SJSA1 (cell line): ENCODE measurements at regions not wholly inside any gene's neighbourhood (a gene's known extent, or its start where the extent isn't known, plus 50 kb on each side); places are given as distances from the start of the nearest gene placed in this dataset.

Experiments
- DNase-seq, 2 experiments: peaks; one replicate each; pipeline ENCODE4 v3.0.0-alpha.2; 2015 to 2020; ENCODE audit warnings: low spot score in 2 of 2, low read depth in 1 of 2
- H3K27ac ChIP-seq: fragments of 250-450 bp; sonication (Bioruptor Pico); 2 replicates; pipeline ENCODE4 v1.5.1; 2020; ENCODE audit warnings: mild to moderate bottlenecking, moderate library complexity
- H3K27me3 ChIP-seq: fragments of 250-450 bp; sonication (Bioruptor Pico); replicated peaks from 2 replicates; pipeline ENCODE4 v1.5.1; 2020; ENCODE audit warnings: mild to moderate bottlenecking, moderate library complexity
- H3K36me3 ChIP-seq: fragments of 250-450 bp; sonication (Bioruptor Pico); 2 replicates; pipeline ENCODE4 v1.5.1; 2020; ENCODE audit warnings: mild to moderate bottlenecking
- H3K4me1 ChIP-seq: fragments of 250-450 bp; sonication (Bioruptor Pico); replicated peaks from 2 replicates; pipeline ENCODE4 v1.6.1; 2021; ENCODE audit warnings: mild to moderate bottlenecking
- H3K4me3 ChIP-seq: fragments of 250-450 bp; sonication (Bioruptor Pico); 2 replicates; pipeline ENCODE4 v1.5.1; 2020; ENCODE audit warnings: mild to moderate bottlenecking
- H3K9me3 ChIP-seq: fragments of 250-450 bp; sonication (Bioruptor Pico); replicated peaks from 2 replicates; pipeline ENCODE4 v1.5.1; 2020; ENCODE audit warnings: mild to moderate bottlenecking

- no peak overlapping the region for H3K4me3 ChIP-seq
- H3K27me3 ChIP-seq = no peaks in the 10 kb centered on the region
- H3K9me3 ChIP-seq = no peaks in the 10 kb centered on the region
- H3K36me3 ChIP-seq = no peaks in the 10 kb centered on the region
- no peaks in the 10 kb centered on the region for H3K4me1 ChIP-seq
- no peak for DNase-seq
- no peak overlapping the region for H3K27ac ChIP-seq
Measured at GRCh38 chr12:115507951-115508722, 769.4 kb downstream of the MED13L start.

DNA sequence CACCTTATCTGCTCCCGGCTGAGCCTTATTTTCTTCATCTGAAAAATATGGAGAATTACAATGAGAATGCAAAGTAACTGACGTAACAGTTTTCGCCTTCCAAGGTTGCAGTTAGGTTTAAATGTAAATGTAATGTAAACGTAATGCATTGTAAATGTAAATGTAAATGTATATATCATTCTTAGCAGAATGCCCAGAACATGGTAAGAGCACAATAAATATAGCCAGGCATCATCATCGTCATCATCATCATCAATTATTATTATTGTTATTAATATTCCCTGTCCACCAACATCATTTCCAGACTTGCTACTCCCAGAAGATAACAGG is 770.0 kb downstream of the MED13L start:
- Histone ChIP-seq H3K27me3 (no peaks in the 10 kb centered on the region), H3K9me3 (no peaks in the 10 kb centered on the region), H3K4me3 (no peak overlapping the region), H3K4me1 (no peaks in the 10 kb centered on the region), H3K36me3 (no peaks in the 10 kb centered on the region), H3K27ac (no peak overlapping the region)
- DNase-seq = no peak

DNA sequence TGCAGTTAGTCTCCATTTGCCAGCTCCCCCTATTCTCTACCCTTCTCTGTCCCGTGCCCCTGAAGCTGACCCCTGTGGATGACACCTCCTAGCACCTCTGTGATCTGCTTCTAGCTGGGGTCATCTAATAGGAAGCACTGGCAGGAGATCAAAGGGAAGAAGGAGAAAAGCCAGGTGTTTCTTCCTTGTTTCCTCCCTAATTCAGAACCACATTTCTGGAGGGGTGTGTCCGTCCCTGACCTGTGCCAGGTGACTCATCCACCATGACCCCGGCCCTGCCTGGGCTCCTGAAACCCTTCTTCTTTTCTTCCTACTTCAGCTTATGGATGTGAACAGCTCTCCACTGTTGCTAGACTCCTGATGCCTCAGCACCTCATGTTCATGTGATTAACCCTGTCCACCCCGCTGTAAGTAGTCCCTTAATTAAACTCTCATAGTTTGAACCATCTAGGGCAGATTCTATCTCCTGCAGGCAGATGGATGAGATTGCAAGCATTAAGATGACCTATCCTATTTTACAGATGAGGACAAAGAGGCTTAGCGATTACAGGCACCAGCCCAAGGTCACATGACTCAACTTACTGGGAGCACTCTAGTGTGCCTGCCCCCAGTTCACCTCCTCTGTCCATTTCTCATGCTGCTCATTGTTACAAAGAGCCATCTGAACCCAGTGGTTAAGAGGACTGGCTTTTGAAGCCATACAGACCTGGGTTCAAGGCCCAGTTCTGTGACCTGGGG is 770.5 kb downstream of the MED13L start:
- Histone ChIP-seq H3K4me3 (no peak overlapping the region), H3K9me3 (no peaks in the 10 kb centered on the region), H3K36me3 (no peaks in the 10 kb centered on the region), H3K27ac (no peak overlapping the region), H3K4me1 (no peaks in the 10 kb centered on the region), H3K27me3 (no peaks in the 10 kb centered on the region)
- DNase-seq = no peak

DNA sequence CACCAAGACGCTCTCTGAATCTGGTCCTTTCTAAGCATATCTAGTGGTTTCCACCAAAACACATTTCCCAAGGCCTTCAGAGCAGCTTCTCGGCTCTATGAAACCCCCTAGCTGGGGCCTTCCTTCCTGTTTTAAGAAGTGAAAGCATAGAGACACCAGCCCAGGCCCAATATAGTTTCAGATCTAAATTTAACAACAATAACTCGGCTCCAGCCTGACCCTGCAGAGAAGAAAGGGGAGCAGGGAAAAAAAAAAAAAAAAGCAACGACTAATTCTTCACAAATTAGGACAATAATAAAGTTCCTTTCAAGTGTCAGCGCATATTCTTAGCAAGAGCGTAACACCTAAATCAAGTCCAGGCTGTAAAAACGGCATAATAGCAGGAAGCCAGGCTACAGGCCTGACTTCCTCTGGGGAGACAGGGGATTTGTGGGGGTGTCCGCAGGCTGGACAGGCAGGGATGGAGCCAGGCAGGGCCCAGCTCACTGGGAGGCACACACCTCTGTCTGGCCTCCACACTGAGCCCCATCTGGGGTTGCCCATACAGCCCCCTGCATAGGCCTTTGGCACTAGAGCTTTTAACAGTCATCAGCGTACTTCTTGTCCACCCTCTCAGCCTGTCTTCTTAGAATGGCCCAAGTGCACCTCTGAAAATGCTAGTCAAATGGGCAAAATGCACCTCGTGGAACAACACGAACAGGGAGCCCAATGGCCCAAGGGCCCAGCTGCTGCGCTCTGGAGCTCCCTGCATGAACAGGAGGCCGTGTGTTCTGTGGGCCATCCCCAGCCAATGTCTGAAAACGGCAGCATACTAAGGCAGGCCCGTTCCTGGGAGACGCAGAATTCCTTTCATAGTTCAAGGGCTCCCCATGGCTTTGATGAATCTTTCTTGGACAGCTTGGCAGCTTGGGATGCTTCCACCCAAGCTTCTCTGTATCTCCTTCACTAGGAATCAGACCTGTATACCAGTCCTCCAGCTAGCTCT is 772.9 kb downstream of the MED13L start:
- Histone ChIP-seq H3K36me3 (no peaks in the 10 kb centered on the region), H3K27me3 (no peaks in the 10 kb centered on the region), H3K4me3 (no peak overlapping the region), H3K4me1 (no peaks in the 10 kb centered on the region), H3K27ac (no peak overlapping the region), H3K9me3 (no peaks in the 10 kb centered on the region; the same call in 1 of the 2 replicates)
- DNase-seq = no peak

DNA sequence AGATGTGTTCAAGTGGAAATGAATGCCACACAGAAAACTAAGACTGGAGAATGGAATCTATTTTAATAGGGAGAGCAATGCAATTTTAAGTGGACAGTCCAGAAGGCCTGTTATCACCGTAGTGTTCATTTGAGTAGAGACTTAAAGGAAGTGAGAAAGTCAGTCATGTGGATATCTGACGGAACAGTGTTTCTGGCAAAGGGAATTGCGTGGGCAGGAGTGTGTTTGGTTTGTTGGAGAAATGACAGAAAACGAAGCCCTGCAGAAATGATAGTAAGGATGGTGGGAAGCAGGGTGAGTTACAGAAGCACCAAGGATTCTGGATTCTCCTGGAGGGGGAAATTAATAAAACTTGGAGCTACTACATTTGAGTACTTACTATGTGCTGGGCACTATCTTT is 776.6 kb downstream of the MED13L start:
- no peak overlapping the region for H3K4me3 ChIP-seq
- no peak for DNase-seq
- H3K27ac ChIP-seq = no peak overlapping the region
- H3K36me3 ChIP-seq = no peaks in the 10 kb centered on the region
- H3K27me3 ChIP-seq = no peaks in the 10 kb centered on the region
- H3K4me1 ChIP-seq = no peaks in the 10 kb centered on the region
- no peaks in the 10 kb centered on the region; the same call in 1 of the 2 replicates for H3K9me3 ChIP-seq

GRCh38 chr12:115495300-115495699 is 782.2 kb downstream of the MED13L start:
- Histone ChIP-seq H3K4me3 (no peak overlapping the region), H3K9me3 (no peaks in the 10 kb centered on the region), H3K27me3 (no peaks in the 10 kb centered on the region; the same call in 1 of the 2 replicates), H3K36me3 (no peaks in the 10 kb centered on the region), H3K4me1 (no peaks in the 10 kb centered on the region), H3K27ac (no peak overlapping the region)
- DNase-seq = no peak

GRCh38 chr12:115492553-115492952 is 784.9 kb downstream of the MED13L start:
- Histone ChIP-seq H3K27ac (no peak overlapping the region), H3K4me1 (no peaks in the 10 kb centered on the region), H3K4me3 (no peak overlapping the region), H3K36me3 (no peaks in the 10 kb centered on the region), H3K27me3 (no peaks in the 10 kb centered on the region; the same call in 1 of the 2 replicates), H3K9me3 (no peaks in the 10 kb centered on the region)
- DNase-seq = no peak

DNA sequence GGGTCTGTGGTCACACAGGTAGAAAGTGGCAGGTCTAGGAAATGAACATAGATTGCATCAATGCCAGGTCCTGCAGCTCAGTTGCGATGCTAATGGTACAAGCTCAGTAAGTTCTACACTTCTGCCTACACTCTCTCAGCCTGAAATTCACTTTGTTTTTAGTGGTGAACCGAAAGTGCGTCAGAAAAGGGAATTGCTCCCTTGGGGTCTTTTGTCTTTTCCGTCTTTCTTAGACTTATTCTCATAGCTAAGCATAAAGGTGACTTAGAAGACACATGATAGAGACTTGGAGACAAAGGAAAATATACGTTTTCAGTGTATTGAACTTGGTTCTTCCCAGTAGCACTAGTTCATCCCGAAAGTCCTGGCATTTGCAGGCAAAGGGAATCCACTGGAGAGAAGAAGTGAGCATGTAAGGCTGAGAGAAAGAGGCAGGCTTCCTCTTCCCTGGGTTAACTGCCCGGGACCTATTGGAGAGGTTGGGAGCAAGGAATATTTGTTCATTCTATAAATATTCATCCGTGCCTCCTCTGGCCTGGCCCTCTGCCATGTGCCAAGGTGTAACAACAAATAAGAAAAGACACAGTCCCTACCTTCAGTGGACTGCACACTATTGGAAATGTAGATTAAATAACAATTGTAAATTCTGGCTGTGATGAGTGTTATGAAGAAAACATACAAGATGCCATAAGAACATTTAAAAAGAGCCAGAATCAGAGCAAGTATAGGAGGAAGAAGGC is 785.8 kb downstream of the MED13L start:
- Histone ChIP-seq H3K27me3 (no peaks in the 10 kb centered on the region; the same call in 1 of the 2 replicates), H3K36me3 (no peaks in the 10 kb centered on the region), H3K27ac (no peak overlapping the region), H3K9me3 (no peaks in the 10 kb centered on the region), H3K4me3 (no peak overlapping the region), H3K4me1 (no peaks in the 10 kb centered on the region)
- DNase-seq = no peak

GRCh38 chr12:115489253-115489652 is 788.2 kb downstream of the MED13L start:
- no peak for DNase-seq
- Histone ChIP-seq H3K27me3 (no peaks in the 10 kb centered on the region; the same call in 1 of the 2 replicates), H3K27ac (no peak overlapping the region), H3K36me3 (no peaks in the 10 kb centered on the region), H3K9me3 (no peaks in the 10 kb centered on the region), H3K4me3 (no peak overlapping the region), H3K4me1 (no peaks in the 10 kb centered on the region)

DNA sequence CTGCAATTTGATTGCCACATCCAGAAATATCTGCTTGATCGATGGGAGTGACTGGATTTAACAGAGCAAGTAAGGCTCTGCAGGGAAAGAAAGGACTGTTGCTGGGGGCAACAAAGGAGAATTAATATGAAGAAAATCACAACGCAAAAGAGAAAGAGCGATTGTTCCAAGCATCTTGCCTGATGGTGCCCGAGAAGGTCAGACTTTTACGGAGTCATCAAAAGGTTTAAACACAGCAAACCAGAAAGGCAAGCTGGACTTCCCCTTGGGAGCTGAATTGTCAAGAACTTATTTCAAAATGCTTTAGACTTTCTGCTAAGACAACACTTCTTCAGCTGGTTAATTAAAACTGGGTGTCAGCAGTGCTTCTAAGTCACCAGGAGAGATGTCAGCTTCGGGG is 791.5 kb downstream of the MED13L start:
- no peak for DNase-seq

GRCh38 chr12:115485503-115485902 is 792.0 kb downstream of the MED13L start:
- H3K27ac ChIP-seq = no peak overlapping the region
- H3K4me3 ChIP-seq = no peak overlapping the region
- H3K36me3 ChIP-seq = no peaks in the 10 kb centered on the region
- H3K27me3 ChIP-seq = no peaks in the 10 kb centered on the region
- no peaks in the 10 kb centered on the region for H3K4me1 ChIP-seq
- no peaks in the 10 kb centered on the region for H3K9me3 ChIP-seq
- no peak for DNase-seq

More for the DNA sequence above, 791.5 kb downstream of the MED13L start:
- Histone ChIP-seq H3K27me3 (no peaks in the 10 kb centered on the region), H3K27ac (no peak overlapping the region), H3K4me3 (no peak overlapping the region), H3K36me3 (no peaks in the 10 kb centered on the region), H3K9me3 (no peaks in the 10 kb centered on the region), H3K4me1 (no peaks in the 10 kb centered on the region)

- Histone ChIP-seq H3K9me3 (no peaks in the 10 kb centered on the region), H3K36me3 (no peaks in the 10 kb centered on the region), H3K4me1 (no peaks in the 10 kb centered on the region), H3K27ac (no peak overlapping the region), H3K27me3 (no peaks in the 10 kb centered on the region), H3K4me3 (no peak overlapping the region)
- DNase-seq = no peak
Measured at GRCh38 chr12:115482943-115483342, 794.5 kb downstream of the MED13L start.

GRCh38 chr12:115481141-115481540 is 796.4 kb downstream of the MED13L start:
- Histone ChIP-seq H3K4me1 (no peaks in the 10 kb centered on the region), H3K4me3 (no peak overlapping the region), H3K27ac (no peak overlapping the region), H3K9me3 (no peaks in the 10 kb centered on the region; the same call in 1 of the 2 replicates), H3K27me3 (no peaks in the 10 kb centered on the region), H3K36me3 (no peaks in the 10 kb centered on the region)
- no peak for DNase-seq
